ENCODE measurements at regions not wholly inside any gene's neighbourhood (a gene's known extent, or its start where the extent isn't known, plus 50 kb on each side); places are given as distances from the start of the nearest gene placed in this dataset.

DNA sequence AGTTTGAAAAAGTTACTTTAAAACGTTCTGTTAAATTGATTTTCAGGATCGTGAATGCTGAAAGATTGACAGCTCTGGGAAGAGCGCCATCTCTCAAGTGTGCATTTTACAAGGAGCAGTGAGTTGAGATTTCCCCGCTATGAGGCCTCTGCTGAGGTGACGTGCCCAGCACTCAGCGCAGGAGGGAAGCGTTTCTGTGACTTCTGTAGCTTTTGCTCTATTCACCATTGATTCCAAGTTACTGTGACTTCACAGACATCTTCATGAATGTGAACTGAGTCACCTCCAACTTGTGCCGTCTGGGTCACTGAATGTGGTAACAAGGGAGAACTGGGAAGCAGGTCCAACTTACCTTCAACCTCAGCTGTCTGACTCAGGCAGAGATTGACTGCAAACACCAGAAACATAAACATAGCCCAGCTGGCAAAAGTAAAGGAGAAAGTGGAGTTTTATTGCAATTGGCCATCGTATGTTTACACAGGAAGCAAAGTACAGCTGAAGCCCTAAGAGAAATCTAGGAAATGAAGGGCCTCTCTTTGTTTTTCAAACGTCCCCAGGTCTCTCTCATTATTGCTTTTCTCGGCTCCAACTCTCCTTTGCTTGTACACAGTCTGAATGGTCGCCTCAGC is 428.8 kb upstream of the CLINT1 start:
- peak; percentile 55 for DNase-seq

DNA sequence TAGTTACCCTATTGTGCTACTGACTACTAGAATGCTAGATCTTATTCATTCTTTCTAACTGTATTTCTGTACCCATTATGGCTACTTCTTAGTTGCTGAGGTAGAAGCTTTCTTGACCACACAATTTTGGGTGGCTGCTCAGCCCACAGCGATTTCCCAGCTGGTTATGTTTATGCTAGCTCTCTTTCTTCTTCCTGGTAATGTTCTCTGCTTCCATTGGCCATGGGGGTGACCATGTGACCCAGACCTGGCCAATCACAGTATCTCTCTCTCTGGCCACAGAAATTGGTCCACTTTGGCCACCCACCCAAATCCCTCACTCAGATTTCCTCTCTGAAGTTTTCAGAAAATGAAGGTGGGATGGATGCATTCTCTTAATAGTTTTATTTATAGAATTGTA is 427.9 kb upstream of the CLINT1 start:
- DNase-seq: peak; percentile 3

DNA sequence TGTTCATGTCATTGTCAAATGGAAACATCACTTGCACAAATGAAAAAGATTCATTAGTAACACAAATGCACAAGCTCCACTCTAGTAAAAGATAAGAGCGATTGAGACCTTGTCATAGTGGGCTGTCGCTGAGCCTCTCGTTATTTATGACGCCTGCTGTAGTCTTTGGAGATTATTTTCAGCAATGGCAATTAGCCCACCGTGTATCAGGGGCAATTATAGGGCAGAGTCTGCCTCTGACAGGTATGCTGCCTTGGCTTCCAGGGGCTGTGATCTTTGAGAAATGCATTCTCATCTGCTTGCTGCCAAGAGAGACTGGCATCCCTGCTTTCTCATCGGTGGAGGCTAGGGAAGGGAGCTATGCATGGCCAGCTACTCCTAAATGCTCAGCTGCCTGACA is 426.8 kb upstream of the CLINT1 start:
- DNase-seq: no peak

DNA sequence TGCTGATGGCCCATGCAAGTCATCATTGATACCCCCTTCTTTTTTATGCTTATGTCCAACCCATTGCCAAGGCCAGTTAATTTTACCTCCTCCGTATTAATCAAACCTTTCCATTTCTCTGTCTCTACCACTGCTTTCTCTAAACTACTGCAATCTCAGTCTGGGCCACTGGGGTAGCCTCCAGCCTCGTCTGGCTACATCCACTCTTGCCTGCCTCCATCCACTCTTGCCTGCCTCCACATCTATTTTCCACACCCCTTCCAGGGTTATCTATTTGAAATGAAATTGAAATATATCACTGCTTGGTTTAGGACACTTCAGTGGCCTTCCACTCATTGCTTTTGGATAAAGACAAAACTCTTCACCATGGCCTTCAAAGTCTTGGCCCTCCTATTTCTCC is 425.3 kb upstream of the CLINT1 start:
- no peak for DNase-seq

DNA sequence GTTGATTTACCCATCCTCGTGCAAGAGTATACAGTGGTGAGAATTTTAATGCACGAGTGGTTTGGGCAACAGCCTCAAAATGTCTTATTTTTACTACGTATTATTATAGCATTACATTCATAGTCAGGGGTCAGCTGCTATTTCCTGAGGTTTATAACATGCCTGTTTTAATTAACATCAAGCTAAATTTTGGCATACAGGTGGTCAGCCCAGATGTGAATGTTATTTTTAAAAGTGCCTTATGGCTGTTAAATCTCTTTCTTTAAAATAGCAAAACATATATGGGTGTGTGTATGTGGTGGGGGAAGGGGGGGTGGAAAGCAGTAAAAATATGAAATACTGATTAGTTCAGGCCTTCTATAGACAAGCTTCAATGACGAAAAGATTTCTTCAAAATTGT is 424.5 kb upstream of the CLINT1 start:
- DNase-seq: no peak

DNA sequence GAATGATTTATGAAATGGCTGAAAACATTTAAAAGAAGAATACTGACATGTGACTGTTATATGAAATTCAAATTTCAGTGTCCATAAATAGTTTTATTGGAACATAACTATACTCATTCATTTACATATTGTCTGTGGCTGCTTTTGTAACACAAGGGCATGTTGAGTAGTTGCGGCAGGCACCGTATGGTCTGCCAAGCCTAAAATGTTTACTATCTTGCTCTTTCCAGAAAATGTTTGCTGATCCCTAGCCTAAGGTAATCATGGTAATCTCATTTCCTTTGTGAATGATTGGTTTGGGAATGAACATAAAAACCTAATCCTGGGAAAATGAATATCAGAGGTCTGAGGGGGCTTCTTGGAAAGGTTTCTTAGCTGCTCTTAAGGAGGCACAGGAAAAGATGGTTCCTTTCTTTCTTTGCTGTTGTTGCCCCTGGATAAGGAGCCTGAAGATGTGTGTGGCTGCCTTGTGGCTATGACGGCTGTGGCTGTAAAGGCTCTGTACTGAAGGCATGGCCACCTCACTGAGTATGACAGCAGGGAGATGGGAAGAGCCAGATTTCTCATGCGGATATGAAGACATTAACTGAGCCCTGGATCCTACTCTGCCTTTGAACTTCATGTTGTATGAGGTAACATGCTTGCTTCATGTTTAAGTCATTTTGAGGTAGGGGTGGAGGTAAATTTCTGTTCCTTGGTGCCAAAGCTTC is 419.4 kb upstream of the CLINT1 start:
- no peak for DNase-seq

DNA sequence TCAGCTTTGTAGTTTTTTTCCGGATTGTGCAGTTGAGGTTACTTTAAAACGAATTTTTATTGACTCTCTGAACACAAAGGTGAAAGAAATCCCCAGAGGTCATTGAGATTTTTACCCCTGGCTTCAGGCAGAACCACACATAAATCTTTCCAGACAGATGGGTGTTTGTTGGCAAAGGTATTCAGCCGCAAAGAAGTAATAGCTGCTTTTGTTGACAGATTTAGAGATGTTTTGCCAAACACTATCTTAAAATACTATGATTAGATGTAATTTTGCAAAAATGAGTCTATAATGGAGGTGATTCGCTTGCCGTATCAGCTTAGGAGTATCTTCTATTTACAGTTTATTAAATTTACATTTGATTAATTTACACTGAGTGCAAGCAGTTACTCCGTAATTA is 418.3 kb upstream of the CLINT1 start:
- no peak for DNase-seq

DNA sequence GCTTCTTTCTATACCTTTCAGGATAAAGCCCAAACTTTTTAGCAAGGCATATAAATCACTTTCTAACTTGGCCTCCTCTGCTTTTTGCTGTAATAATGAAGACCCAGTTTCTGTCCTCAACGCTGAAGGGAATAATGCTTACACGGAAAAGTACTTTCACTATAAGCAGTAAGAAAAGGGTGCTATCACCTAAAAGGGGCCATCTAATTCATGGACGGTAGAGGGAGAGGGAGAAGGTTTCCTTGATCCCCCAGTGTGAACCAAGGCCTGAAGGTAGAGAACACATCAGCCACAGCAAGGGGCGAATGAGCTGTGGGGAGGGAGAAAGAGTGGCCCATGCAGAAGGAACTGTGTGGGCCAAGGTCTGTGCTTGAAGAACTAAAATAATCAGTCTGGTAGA is 417.7 kb upstream of the CLINT1 start:
- DNase-seq: no peak

DNA sequence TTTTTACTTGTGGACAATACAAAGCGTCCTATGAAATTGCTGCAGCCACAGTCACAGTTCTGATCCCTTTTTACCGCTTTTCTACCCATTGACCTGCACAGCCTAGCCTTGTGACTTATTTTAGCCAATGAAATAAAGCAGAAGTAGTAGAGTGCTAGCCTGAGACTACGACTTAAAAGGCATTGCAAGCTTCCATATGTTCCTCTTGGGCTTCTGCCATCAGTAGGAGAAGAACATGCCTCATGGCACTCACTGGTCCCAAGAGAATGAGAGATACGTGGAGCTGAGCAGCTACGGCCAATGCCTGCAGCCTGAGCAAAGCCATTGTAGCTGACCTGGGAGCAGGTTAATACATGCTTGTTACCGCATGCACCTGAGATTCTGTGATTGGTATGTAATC is 416.6 kb upstream of the CLINT1 start:
- no peak for DNase-seq

DNA sequence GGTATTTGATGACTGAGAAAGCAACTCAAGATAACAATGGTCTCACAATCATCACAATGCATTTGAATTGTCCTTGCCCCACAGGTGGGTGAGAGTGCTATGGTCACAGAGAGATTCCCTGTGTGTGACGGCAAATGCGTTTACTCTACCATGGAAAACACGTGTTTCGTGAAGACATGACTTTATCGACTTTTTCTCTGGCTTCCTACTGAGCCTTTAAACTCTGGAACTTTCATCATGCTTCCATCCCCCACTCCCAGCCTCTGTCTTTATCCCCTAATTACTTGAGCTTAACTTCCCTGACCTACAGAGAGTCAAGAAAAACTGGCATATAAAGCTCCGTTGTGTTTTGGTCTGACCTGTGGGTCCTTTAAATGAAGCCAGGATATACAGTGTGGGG is 414.1 kb upstream of the CLINT1 start:
- DNase-seq: no peak

DNA sequence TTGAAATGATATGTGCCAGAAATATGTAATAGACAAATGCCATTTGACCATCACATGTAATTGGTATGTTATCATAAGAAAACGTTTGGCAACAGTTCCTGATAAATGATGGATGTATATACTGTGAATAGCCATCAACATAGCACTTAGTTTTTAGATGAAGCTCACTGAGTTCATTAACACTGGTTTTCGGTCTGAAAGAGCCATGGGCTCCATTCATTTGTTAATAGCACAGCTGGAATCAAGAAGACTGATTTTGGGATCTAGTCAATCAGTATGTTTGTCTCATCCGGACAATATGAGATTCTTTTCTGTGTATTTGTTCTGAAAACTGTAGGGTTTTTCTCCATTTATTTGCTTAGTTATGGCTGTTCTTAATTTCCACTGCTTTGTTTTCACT is 413.5 kb upstream of the CLINT1 start:
- no peak for DNase-seq

DNA sequence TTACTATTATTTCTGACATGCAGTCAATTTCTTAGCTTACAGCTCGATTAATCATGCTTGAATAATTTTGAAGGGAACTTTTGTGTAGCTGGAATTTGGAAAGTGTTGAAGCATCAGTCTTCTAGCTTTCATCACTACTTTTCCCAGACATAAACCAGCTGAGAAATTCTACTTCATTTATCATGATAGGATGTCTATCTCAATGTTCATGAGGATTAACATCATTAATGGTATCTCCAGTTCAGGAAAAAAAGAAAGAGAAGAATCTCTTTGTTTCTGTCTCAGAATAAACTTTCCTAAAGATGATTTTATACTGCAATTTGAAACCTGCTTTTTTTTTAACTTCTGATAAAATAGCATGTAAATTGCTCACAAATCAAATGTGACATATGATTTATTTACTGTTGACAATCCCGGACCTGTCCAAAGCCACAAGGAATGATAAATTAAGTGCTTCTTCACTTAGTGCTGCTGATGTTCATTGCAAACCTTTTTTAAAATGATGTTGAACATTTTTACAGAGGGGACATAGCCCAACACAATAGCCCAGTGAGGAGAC is 412.1 kb upstream of the CLINT1 start:
- no peak for DNase-seq

DNA sequence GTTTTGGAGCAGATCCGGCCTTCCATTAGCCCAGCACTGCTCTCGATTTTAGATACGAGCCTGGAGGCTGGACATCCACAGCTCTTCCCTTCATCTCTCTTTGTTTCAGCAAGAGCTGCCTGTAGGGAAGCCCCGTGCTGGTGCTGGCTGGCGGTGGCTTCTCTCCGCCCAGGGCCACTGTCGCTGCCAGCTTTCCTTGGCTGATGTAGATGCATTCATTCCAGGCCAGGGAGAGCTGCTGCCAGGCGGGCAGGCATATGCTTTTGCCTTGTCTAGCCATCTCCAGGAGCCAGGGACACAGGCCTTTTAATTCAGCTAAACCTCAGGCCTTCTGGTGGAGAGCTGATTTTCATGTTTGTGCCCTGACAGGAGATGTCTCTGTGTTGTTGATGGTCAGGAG is 409.3 kb upstream of the CLINT1 start:
- no peak for DNase-seq

DNA sequence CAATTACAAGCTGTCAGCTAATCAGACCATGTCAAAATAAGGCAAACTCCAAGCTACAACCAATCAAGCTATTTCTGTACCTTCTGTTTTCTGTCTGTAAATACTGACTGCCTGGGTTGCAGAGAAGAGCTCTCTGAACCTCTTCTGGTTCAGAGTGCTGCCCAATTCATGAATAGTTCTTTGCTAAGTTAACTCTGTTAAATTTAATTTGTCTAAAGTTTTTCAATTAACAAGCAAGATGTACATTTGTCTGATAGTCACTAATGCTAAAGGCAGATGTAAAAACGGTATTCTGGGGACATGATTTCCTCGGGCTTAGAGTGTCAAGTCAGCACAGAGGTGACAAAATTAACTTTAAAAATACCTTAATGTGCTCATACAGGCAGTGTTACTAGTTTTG is 408.3 kb upstream of the CLINT1 start:
- peak; percentile 7 for DNase-seq

DNA sequence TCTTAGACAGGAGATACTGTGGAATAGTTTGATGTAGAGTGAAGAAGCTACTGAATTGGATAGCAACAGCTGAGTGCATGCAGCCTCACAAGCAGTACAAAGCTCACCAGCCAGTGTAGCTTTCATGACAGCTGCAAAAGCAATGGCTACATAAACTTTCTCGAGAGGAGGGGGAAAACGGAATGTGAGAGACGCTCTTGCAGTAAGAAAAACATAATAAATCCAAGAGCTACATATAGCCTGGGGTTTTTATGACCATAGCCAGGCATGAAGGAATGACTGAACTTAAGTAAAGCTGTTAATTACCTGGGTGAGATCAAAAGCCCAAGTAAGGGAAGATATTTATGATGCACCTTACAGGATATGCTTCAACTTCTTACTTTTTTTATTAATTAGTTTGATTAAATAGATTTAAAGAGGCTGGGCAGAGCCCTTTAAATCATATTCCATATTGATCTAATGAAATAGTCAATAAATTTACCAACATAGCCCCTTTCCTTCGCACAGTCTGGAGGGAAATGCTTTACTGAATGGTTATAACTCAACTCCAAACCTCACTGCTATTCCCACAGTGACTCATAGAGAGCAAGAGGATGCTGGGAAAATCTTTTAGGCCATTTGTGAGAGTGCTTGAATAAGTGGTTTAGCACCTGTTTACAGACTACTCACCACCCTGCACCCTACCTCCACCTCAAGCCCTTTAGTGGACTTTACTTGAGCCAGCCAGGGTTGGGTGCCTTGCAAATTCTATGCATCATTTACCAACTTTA is 407.2 kb upstream of the CLINT1 start:
- peak; percentile 12 for DNase-seq

DNA sequence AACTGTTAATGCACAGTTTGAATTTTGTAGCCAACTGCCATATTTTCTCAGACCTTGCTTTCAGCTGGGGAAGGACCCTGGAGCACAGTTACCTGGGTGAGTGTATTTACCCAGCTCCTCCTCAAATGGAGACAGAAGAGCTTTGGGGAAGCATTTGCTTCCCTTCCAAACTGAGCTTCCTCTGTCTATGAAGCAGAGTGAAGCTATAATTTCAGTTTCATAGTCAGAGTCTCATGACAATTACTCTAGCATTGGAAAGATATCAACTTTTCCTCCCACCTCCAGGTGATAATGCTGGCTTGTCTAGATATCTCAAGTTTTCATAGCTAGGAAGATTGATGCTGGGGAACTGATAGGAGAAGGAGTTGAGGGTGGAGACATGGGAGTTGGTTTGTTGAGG is 406.4 kb upstream of the CLINT1 start:
- DNase-seq: no peak

DNA sequence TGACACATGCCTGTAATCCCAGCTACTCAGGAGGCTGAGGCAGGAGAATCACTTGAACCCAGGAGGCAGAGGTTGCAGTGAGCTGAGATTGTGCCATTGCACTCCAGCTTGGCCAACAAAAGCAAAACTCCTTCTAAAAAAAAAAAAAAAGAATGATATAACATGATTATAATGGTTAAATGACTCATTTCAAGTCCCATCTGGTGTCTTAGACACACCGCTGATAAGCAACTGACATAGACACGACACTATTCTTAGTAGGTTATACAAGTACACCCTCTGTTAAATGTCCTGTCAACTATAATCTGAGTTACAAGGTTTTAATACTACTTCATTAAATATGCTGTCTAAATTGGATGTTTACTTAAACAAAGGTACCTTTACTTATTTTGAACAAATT is 405.3 kb upstream of the CLINT1 start:
- DNase-seq: no peak

DNA sequence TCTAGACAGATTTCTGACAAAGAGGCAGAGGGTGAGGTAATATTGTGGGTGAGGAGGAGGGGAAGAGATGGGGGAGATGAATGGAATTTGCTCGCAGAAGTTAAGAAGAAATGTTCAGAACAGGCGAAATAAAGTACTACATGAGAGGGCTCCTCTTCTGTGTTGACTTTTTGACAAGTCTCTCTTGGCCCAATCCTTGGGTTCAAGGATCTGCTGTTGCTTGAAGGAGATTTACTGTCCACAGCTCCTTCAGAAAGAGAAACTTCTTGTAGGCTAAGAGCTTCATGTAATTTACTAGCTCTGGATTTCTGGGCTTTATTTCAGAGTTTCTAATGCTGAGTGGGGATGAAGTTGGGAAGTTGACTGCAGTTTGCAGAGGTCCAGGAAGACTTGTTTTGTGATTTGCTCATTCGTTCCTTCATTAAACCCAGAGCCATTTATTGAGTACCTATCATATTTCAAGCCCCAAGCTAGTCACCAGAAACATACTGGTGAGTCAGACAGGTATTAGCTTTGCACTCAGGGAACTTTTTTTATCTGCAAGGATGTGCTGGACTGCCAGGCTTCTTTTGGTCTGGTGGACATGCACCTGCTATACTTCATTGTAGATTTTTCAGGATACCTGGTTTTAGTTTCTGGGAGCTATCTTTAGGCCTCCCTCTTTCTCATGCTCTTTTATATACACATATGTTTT is 402.9 kb upstream of the CLINT1 start:
- peak; percentile 72 for DNase-seq

DNA sequence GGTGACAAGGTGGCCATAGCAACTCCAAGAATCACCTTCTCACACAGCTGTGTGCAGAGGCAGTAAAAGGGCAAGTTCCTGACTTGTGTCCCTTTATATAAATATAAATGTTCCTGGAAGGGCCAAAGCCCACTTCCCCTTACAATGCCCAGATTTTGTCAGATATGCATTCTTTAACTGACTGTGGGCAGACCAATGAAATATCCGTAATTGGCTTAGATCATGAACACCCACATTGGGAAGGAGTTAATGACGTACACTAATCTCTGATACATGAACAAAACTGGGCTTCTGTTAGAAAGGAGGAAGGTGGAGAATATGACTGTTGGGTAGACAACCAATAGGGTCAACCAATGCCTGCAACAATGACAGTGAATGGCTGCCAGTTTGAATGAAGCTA is 397.2 kb upstream of the CLINT1 start:
- DNase-seq: no peak

DNA sequence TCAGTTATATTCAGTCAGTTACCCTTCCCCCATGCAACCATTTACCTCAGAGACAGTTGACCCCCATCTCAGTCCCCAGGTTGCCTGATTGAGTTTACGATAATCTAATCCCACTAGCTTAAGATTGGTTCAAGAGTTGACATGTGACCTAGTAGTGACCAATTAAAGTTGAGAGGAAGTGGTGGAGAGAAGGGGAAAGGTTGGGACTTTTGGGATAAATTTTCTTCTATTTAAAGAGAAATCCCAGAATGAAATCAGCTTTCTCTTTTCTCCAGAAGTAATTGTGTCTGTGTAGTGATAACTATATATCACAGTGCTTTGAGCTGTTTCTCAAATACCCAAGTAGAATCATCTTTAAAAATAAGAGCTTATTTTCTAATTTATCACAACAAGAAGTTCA is 396.7 kb upstream of the CLINT1 start:
- DNase-seq: no peak

DNA sequence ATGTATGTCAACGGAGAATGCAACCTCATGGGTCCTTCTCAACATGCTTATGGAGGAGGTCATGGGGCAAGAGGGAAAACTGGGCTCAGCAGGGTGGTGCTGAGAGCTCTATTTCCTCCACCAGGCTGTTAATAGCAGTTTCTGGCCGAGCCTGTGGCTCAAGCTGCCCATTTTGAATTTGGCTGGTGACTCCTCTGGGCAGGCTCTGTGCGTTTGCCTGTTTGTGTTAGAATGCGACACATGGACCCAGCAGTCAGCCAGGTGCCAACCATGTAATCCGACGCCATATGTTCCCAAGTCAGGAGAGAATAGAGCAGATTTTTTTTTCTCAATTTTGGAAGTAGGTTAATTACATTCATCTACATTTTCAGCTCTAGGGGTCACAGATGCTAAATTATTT is 387.7 kb upstream of the CLINT1 start:
- no peak for DNase-seq

DNA sequence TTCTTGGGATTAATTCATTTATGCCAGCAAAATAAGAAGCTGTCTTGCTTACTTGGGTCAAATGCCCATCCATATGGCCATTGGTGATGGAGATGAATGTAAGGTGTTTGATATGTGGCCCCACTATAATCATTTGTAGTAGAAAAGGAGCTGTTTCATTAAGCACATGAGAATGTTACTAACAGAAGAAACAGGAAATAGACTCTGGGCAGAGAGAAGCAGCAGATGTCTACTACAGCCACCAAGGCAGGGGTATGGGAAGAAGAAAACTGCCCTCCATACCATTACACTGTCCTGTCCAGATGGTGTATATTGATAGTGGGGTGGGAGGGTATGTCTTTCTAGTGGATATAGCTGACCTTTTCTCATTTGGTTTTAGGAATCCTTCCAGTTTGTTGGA is 386.6 kb upstream of the CLINT1 start:
- no peak for DNase-seq

DNA sequence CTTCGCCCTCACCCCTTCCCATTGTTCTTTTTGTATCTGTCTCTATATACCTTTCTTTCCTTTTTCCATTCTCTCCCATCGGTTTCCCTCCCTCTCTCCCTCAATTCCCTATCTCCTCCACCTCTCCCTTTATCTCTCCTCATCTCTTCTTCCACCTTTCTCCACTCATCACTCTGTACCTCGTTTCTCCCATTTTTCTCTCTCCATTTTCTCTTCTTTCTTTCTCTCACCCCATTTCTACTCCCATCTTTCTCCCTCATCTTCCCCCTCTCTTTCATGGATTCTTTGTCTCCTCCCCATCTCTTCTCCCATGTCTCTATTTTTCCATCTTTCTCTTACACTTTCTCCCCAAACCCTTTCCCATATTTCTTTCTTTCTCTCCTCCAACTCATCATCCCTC is 385.9 kb upstream of the CLINT1 start:
- no peak for DNase-seq

Data from DMS53 (cell line).